ENCODE measurements at regions not wholly inside any gene's neighbourhood (a gene's known extent, or its start where the extent isn't known, plus 50 kb on each side); places are given as distances from the start of the nearest gene placed in this dataset.

GRCh38 chr15:62938825-62939224, 103.7 kb upstream of the TPM1 start:
- DNase-seq (ENCODE audit: low spot score) (no peak), ATAC-seq (no peak)
- TF ChIP-seq ZNF512 (CRISPR knock-in tag; IDR thresholded peaks at IDR 0.05; ENCODE audit: borderline replicate concordance) (no peak), JAZF1 (CRISPR knock-in tag; IDR thresholded peaks at IDR 0.05) (no peak), ZNF425 (CRISPR knock-in tag; conservative IDR thresholded peaks at IDR 0.05) (no peak), CREM (CRISPR knock-in tag; IDR thresholded peaks at IDR 0.05) (no peak), MLX (CRISPR knock-in tag; IDR thresholded peaks at IDR 0.05) (no peak), HMGA2 (CRISPR knock-in tag; IDR thresholded peaks at IDR 0.05) (no peak), ZNF396 (CRISPR knock-in tag; IDR thresholded peaks at IDR 0.05; ENCODE audit: borderline replicate concordance) (no peak), FOXP4 (CRISPR knock-in tag; IDR thresholded peaks at IDR 0.05) (no peak), ZNF532 (CRISPR knock-in tag; IDR thresholded peaks at IDR 0.05; ENCODE audit: borderline replicate concordance) (no peak)
- H3K4me1 Mint-ChIP-seq: peaks cover 9% of the 10 kb centered on the region
- H3K4me3 Mint-ChIP-seq: no peak overlapping the region
- H3K9me3 Mint-ChIP-seq: no peaks in the 10 kb centered on the region
- no peaks in the 10 kb centered on the region for H3K27me3 Mint-ChIP-seq (ENCODE audit: low read depth)
- POLR2A ChIA-PET: no interaction called here
- H3K27ac Mint-ChIP-seq: no peak overlapping the region
- H3K36me3 Mint-ChIP-seq: no peaks in the 10 kb centered on the region
- CTCF ChIA-PET: no interaction called here

- no peaks in the 10 kb centered on the region for H3K36me3 Mint-ChIP-seq
- no peak overlapping the region for H3K27ac Mint-ChIP-seq
- ChIA-PET CTCF (interaction anchor here (1.0 kb wide), 1 partner anchor 108 kb away, joined by 3 read pairs; no protein-coding TSS in a partner anchor), POLR2A (no interaction called here)
- H3K9me3 Mint-ChIP-seq: no peaks in the 10 kb centered on the region
- no peak for ATAC-seq
- DNase-seq (ENCODE audit: low spot score): no peak
- H3K4me1 Mint-ChIP-seq: peaks cover 9% of the 10 kb centered on the region
- H3K27me3 Mint-ChIP-seq (ENCODE audit: low read depth): no peaks in the 10 kb centered on the region
- H3K4me3 Mint-ChIP-seq: no peak overlapping the region
- no peak for TF ChIP-seq TP53 (CRISPR knock-in tag; IDR thresholded peaks at IDR 0.05)
- no peak for TF ChIP-seq ELF4 (CRISPR knock-in tag; IDR thresholded peaks at IDR 0.05; ENCODE audit: low read depth)
- TF ChIP-seq ZBTB21 (CRISPR knock-in tag; IDR thresholded peaks at IDR 0.05; ENCODE audit: borderline replicate concordance): no peak
- TF ChIP-seq NR3C1 (CRISPR knock-in tag; conservative IDR thresholded peaks at IDR 0.05; ENCODE audit: low read depth): no peak
- TF ChIP-seq IRF2 (CRISPR knock-in tag; IDR thresholded peaks at IDR 0.05; ENCODE audit: borderline replicate concordance, low read depth): no peak
- no peak for TF ChIP-seq ZNF423 (CRISPR knock-in tag; IDR thresholded peaks at IDR 0.05)
- TF ChIP-seq ZNF121 (CRISPR knock-in tag; IDR thresholded peaks at IDR 0.05): no peak
- TF ChIP-seq MXD4 (CRISPR knock-in tag; IDR thresholded peaks at IDR 0.05; ENCODE audit: borderline replicate concordance): no peak
- TF ChIP-seq ATF2 (CRISPR knock-in tag; IDR thresholded peaks at IDR 0.05; ENCODE audit: borderline replicate concordance, low read depth): no peak
- TF ChIP-seq ZNF425 (CRISPR knock-in tag; conservative IDR thresholded peaks at IDR 0.05): no peak
- TF ChIP-seq ZNF232 (CRISPR knock-in tag; IDR thresholded peaks at IDR 0.05): no peak
- TF ChIP-seq OVOL2 (CRISPR knock-in tag; IDR thresholded peaks at IDR 0.05; ENCODE audit: borderline replicate concordance): no peak
Measured at GRCh38 chr15:62940093-62940754, 102.3 kb upstream of the TPM1 start.
